IMR-90 (cell line): ENCODE measurements at regions not wholly inside any gene's neighbourhood (a gene's known extent, or its start where the extent isn't known, plus 50 kb on each side); places are given as distances from the start of the nearest gene placed in this dataset.

Experiments used
- ATAC-seq: fragments of 200-7000 bp; cut with Tn5 transposase; 2 replicates; pipeline ENCODE4 v1.9.1; 2020; ENCODE audit warnings: low read depth, mild to moderate bottlenecking, moderate library complexity
- BruUV-seq: library from RNA; stranded (reverse); fragments of 400-500 nt; replicated peaks from 2 replicates; lab custom pipeline; 2021; lab: Mats Ljungman, UMichigan
- CTCF ChIA-PET: fragments of 300-600 bp; formaldehyde crosslinking; extraction: SDS; loops from one replicate; lab custom pipeline; 2021; ENCODE audit warnings: antibody characterized with exemption; lab: Yijun Ruan, JAX
- POLR2A ChIA-PET: fragments of 300-600 bp; sonication (Branson Sonifier 250); formaldehyde crosslinking; loops from one replicate; lab custom pipeline; 2022; ENCODE audit warnings: antibody characterized with exemption; ENCODE audit not compliant: unreplicated experiment; lab: Charles Lee
- DNase-seq: peaks from one replicate; pipeline ENCODE4 v3.0.0; 2013
- H2AFZ ChIP-seq: replicated peaks from 2 replicates; pipeline ENCODE3; 2013; ENCODE audit warnings: low read length, mild to moderate bottlenecking; ENCODE audit not compliant: poor library complexity
- H2AK5ac ChIP-seq: 2 replicates; pipeline ENCODE4 v1.6.1; 2013; ENCODE audit warnings: low read depth, low read length, inconsistent platforms
- H2AK9ac ChIP-seq: replicated peaks from 2 replicates; pipeline ENCODE3; 2013; ENCODE audit warnings: mild to moderate bottlenecking, low read depth, low read length, moderate library complexity; ENCODE audit not compliant: poor library complexity
- H2BK120ac ChIP-seq: 2 replicates; pipeline ENCODE4 v1.6.1; 2013; ENCODE audit warnings: low read depth, low read length, inconsistent platforms
- H2BK15ac ChIP-seq: 3 replicates; pipeline ENCODE4 v1.6.1; 2013; ENCODE audit warnings: low read depth, low read length, inconsistent platforms
- H2BK20ac ChIP-seq: 2 replicates; pipeline ENCODE4 v1.6.1; 2013; ENCODE audit warnings: low read depth, mild to moderate bottlenecking, inconsistent platforms, low read length, moderate library complexity
- H2BK5ac ChIP-seq: 2 replicates; pipeline ENCODE4 v1.6.1; 2013; ENCODE audit warnings: mild to moderate bottlenecking, low read depth, low read length, inconsistent platforms; ENCODE audit not compliant: poor library complexity, severe bottlenecking
- H3K14ac ChIP-seq: replicated peaks from 2 replicates; pipeline ENCODE4 v1.6.1; 2013; ENCODE audit warnings: low read depth, low read length, inconsistent platforms
- H3K18ac ChIP-seq: 2 replicates; pipeline ENCODE4 v1.6.1; 2013; ENCODE audit warnings: low read depth, low read length, control low read depth
- H3K23ac ChIP-seq: 2 replicates; pipeline ENCODE4 v1.6.1; 2013; ENCODE audit warnings: low read depth, low read length, inconsistent platforms
- H3K27ac ChIP-seq: 2 replicates; pipeline ENCODE4 v1.5.1; 2013; ENCODE audit warnings: mild to moderate bottlenecking, control low read depth, low read length; ENCODE audit not compliant: insufficient read depth
- H3K27me3 ChIP-seq: 2 replicates; pipeline ENCODE4 v1.6.1; 2013; ENCODE audit warnings: low read length; ENCODE audit not compliant: control insufficient read depth, insufficient read depth
- H3K36me3 ChIP-seq: 2 replicates; pipeline ENCODE4 v1.6.1; 2013; ENCODE audit warnings: low read length, mixed read lengths; ENCODE audit not compliant: control insufficient read depth, insufficient read depth
- H3K4ac ChIP-seq: 2 replicates; pipeline ENCODE4 v1.6.1; 2013; ENCODE audit warnings: low read depth, low read length, inconsistent platforms
- H3K4me1 ChIP-seq: 2 replicates; pipeline ENCODE4 v1.6.1; 2013; ENCODE audit warnings: low read length, mixed read lengths; ENCODE audit not compliant: control insufficient read depth, insufficient read depth
- H3K4me2 ChIP-seq: 2 replicates; pipeline ENCODE4 v1.6.1; 2013; ENCODE audit warnings: low read depth, mild to moderate bottlenecking, control low read depth, low read length, moderate library complexity
- H3K4me3 ChIP-seq: 2 replicates; pipeline ENCODE4 v1.5.1; 2013; ENCODE audit warnings: low read depth, mild to moderate bottlenecking, control low read depth, low read length, moderate library complexity; ENCODE audit not compliant: insufficient read depth
- H3K56ac ChIP-seq: 2 replicates; pipeline ENCODE4 v1.6.1; 2013; ENCODE audit warnings: low read length, inconsistent platforms; ENCODE audit not compliant: insufficient read depth; ENCODE audit errors: extremely low read depth
- H3K79me1 ChIP-seq, 2 experiments: 2 replicates each; pipeline ENCODE4 v1.6.1; 2013; ENCODE audit warnings: low read length in 2 of 2, inconsistent platforms in 1 of 2, low read depth in 1 of 2
- H3K9ac ChIP-seq: 2 replicates; pipeline ENCODE4 v1.6.1; 2013; ENCODE audit warnings: low read depth, low read length, control low read depth
- H3K9me1 ChIP-seq: 2 replicates; pipeline ENCODE4 v1.6.1; 2013; ENCODE audit warnings: low read length, inconsistent platforms; ENCODE audit not compliant: insufficient read depth
- H3K9me3 ChIP-seq: 2 replicates; pipeline ENCODE4 v1.6.1; 2013; ENCODE audit warnings: low read length; ENCODE audit not compliant: control insufficient read depth, insufficient read depth
- H4K20me1 ChIP-seq: 2 replicates; pipeline ENCODE4 v1.6.1; 2013; ENCODE audit warnings: low read length, inconsistent platforms; ENCODE audit not compliant: insufficient read depth
- H4K5ac ChIP-seq: 2 replicates; pipeline ENCODE4 v1.6.1; 2013; ENCODE audit warnings: mild to moderate bottlenecking, low read depth, low read length, control low read depth
- H4K8ac ChIP-seq, 2 experiments: 2 replicates each; pipeline ENCODE4 v1.6.1; 2013; ENCODE audit warnings: low read depth in 2 of 2, low read length in 2 of 2, control low read depth in 1 of 2, inconsistent platforms in 1 of 2
- H4K91ac ChIP-seq: 2 replicates; pipeline ENCODE4 v1.6.1; 2013; ENCODE audit warnings: low read depth, low read length, inconsistent platforms; ENCODE audit not compliant: insufficient read depth
- BHLHE40 ChIP-seq: fragments of 150-350 bp; IDR thresholded peaks from 2 replicates; pipeline ENCODE4 v1.6.1; 2016; ENCODE audit warnings: mild to moderate bottlenecking, low read depth, low read length
- CEBPB ChIP-seq: IDR thresholded peaks from 2 replicates; pipeline ENCODE4 v1.6.1; 2012; ENCODE audit warnings: low read depth, low read length, improper control_type of control experiment
- CHD1 ChIP-seq: IDR thresholded peaks from 2 replicates; pipeline ENCODE4 v1.6.1; 2012; ENCODE audit warnings: low read depth, low read length, improper control_type of control experiment
- ELK1 ChIP-seq: fragments of 150-350 bp; IDR thresholded peaks from 2 replicates; pipeline ENCODE4 v1.6.1; 2016; ENCODE audit warnings: low read depth, mild to moderate bottlenecking, low read length, moderate library complexity, borderline replicate concordance
- FOS ChIP-seq: fragments of 150-350 bp; IDR thresholded peaks from 2 replicates; pipeline ENCODE4 v1.6.1; 2016; ENCODE audit warnings: low read depth, low read length
- MAFK ChIP-seq: IDR thresholded peaks from 2 replicates; pipeline ENCODE4 v1.6.1; 2012; ENCODE audit warnings: low read depth, low read length, improper control_type of control experiment
- MAZ ChIP-seq: IDR thresholded peaks from 2 replicates; pipeline ENCODE4 v1.6.1; 2012; ENCODE audit warnings: low read depth, mild to moderate bottlenecking, low read length, improper control_type of control experiment, moderate library complexity, borderline replicate concordance
- MXI1 ChIP-seq: IDR thresholded peaks from 2 replicates; pipeline ENCODE4 v1.6.1; 2012; ENCODE audit warnings: low read depth, mild to moderate bottlenecking, low read length, moderate library complexity, borderline replicate concordance
- NFE2L2 ChIP-seq: fragments of 150-350 bp; IDR thresholded peaks from 2 replicates; pipeline ENCODE4 v1.6.1; 2016; ENCODE audit warnings: low read depth, mild to moderate bottlenecking, low read length
- POLR2A ChIP-seq: IDR thresholded peaks from 2 replicates; pipeline ENCODE4 v1.6.1; 2012; ENCODE audit warnings: mild to moderate bottlenecking, low read depth, low read length
- RAD21 ChIP-seq: IDR thresholded peaks from 2 replicates; pipeline ENCODE4 v1.6.1; 2012; ENCODE audit warnings: low read length, improper control_type of control experiment
- RCOR1 ChIP-seq: IDR thresholded peaks from 2 replicates; pipeline ENCODE4 v1.6.1; 2012; ENCODE audit warnings: mild to moderate bottlenecking, low read length, improper control_type of control experiment; ENCODE audit not compliant: insufficient replicate concordance
- RFX5 ChIP-seq: IDR thresholded peaks from 2 replicates; pipeline ENCODE4 v1.8.0; 2012; ENCODE audit warnings: low read depth, mild to moderate bottlenecking, low read length, moderate library complexity
- SMC3 ChIP-seq: fragments of 150-350 bp; IDR thresholded peaks from 2 replicates; pipeline ENCODE4 v1.6.1; 2016; ENCODE audit warnings: low read depth, mild to moderate bottlenecking, antibody characterized with exemption, low read length, moderate library complexity
- USF2 ChIP-seq: fragments of 150-350 bp; IDR thresholded peaks from 2 replicates; pipeline ENCODE4 v1.6.1; 2017; ENCODE audit warnings: mild to moderate bottlenecking, antibody characterized with exemption, low read length, low read depth
- WGBS, 2 experiments: methylation state at CpG; one replicate each; pipeline versions ENCODE4 v1.1.5 to v1.1.7; 2013; ENCODE audit warnings: missing lambda C conversion rate in 2 of 2; ENCODE audit not compliant: insufficient read length in 1 of 2; ENCODE audit errors: extremely low coverage in 2 of 2; 5-methylcytosine and 5-hydroxymethylcytosine counted together
- dilution Hi-C: fragments of 300-500 bp; cut with HindIII; formaldehyde crosslinking; loops from one replicate; pipeline ENCODE4 v1.14.3; 2018; ENCODE audit warnings: low sequenced_read_pairs; ENCODE audit not compliant: unreplicated experiment
- in situ Hi-C: fragments of 300-500 bp; cut with MboI; formaldehyde crosslinking; loops from 3 replicates; pipeline ENCODE4 v1.14.3; 2019; ENCODE audit warnings: low sequenced_read_pairs, inconsistent platforms, mixed read lengths
- intact Hi-C: fragments of 100-400 bp; cut with micrococcal nuclease; formaldehyde crosslinking; loops from 2 replicates; pipeline ENCODE4 v1.10.0; 2022
- TF ChIP-seq, protein P1 (sequence below): conservative IDR thresholded peaks from 2 replicates; pipeline ENCODE4 v1.5.1; 2012; ENCODE audit warnings: mild to moderate bottlenecking, low read depth, low read length, improper control_type of control experiment

- H4K91ac ChIP-seq = no peak overlapping the region
- ATAC-seq (no peak), DNase-seq (no peak)
- H3K23ac ChIP-seq = no peak overlapping the region
- TF ChIP-seq MXI1 (no peak), ELK1 (no peak), USF2 (no peak), FOS (no peak), NFE2L2 (no peak), CHD1 (no peak), RCOR1 (no peak), SMC3 (no peak), MAZ (no peak), BHLHE40 (no peak), RFX5 (no peak), RAD21 (no peak), CEBPB (no peak), MAFK (no peak), POLR2A (no peak)
- TF ChIP-seq, protein P1, sequence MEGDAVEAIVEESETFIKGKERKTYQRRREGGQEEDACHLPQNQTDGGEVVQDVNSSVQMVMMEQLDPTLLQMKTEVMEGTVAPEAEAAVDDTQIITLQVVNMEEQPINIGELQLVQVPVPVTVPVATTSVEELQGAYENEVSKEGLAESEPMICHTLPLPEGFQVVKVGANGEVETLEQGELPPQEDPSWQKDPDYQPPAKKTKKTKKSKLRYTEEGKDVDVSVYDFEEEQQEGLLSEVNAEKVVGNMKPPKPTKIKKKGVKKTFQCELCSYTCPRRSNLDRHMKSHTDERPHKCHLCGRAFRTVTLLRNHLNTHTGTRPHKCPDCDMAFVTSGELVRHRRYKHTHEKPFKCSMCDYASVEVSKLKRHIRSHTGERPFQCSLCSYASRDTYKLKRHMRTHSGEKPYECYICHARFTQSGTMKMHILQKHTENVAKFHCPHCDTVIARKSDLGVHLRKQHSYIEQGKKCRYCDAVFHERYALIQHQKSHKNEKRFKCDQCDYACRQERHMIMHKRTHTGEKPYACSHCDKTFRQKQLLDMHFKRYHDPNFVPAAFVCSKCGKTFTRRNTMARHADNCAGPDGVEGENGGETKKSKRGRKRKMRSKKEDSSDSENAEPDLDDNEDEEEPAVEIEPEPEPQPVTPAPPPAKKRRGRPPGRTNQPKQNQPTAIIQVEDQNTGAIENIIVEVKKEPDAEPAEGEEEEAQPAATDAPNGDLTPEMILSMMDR = no peak
- no peak overlapping the region for H3K9ac ChIP-seq
- no peak overlapping the region for H3K14ac ChIP-seq
- no peak overlapping the region for H2BK15ac ChIP-seq
- no peak overlapping the region for H2AK5ac ChIP-seq
- no peak overlapping the region for H3K4me2 ChIP-seq
- ChIA-PET POLR2A (no interaction called here), CTCF (no interaction called here)
- no peaks in the 10 kb centered on the region for H3K9me1 ChIP-seq
- intact Hi-C loops = no loop called here
- H4K20me1 ChIP-seq = no peaks in the 10 kb centered on the region
- H3K27me3 ChIP-seq = no peaks in the 10 kb centered on the region
- BruUV-seq = no TSS peak
- H3K79me1 ChIP-seq = no peaks in the 10 kb centered on the region
- H2BK5ac ChIP-seq = no peak overlapping the region
- no peak overlapping the region for H3K27ac ChIP-seq
- H2AK9ac ChIP-seq = no peak overlapping the region
- WGBS, 2 experiments = no CpG with 5 or more reads among the region's 7 CpGs
- dilution Hi-C loops = no loop called here
- H3K9me3 ChIP-seq = no peaks in the 10 kb centered on the region
- no peak overlapping the region for H2BK20ac ChIP-seq
- H3K4me3 ChIP-seq = no peak overlapping the region
- H3K4me1 ChIP-seq = no peaks in the 10 kb centered on the region
- H3K4ac ChIP-seq = no peak overlapping the region
- H2AFZ ChIP-seq = no peak overlapping the region
- no peaks in the 10 kb centered on the region for H3K36me3 ChIP-seq
- H3K56ac ChIP-seq = no peak overlapping the region
- in situ Hi-C loops = no loop called here
- no peak overlapping the region for H4K5ac ChIP-seq
- H4K8ac ChIP-seq = no peak overlapping the region
- no peak overlapping the region for H3K18ac ChIP-seq
- H2BK120ac ChIP-seq = no peak overlapping the region
These were observed 109.5 kb upstream of the ZNF648 start for GRCh38 chr1:182170891-182171461.
